NT2/D1 (cell line): ENCODE measurements at regions not wholly inside any gene's neighbourhood (a gene's known extent, or its start where the extent isn't known, plus 50 kb on each side); places are given as distances from the start of the nearest gene placed in this dataset.

Experiments used
- SUZ12 ChIP-seq: IDR thresholded peaks from 2 replicates; pipeline ENCODE4 v1.6.1; 2011; ENCODE audit not compliant: insufficient read length, insufficient read depth; ENCODE audit errors: extremely low read depth
- ZNF274 ChIP-seq: IDR thresholded peaks from 2 replicates; pipeline ENCODE4 v1.6.1; 2011; ENCODE audit warnings: mild to moderate bottlenecking, low read depth, low read length

DNA sequence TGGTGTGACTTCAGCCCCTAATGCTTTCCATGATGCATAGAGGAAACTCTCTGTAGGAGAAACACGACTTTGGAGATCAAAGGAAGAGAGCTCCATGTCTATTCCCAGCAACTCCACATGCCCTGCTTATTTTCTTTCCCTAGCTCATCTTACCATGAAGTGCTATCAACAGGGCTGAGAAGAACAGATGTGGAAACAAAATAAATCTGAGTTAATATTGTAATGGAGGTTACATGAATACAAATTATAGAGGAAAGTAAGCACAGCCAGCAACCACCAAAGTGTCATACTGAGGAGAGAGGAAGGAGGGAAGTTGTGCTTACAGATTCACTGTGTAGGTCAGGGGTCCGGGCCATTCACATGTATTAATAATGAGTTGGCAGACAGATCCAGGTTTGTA lies 157.5 kb downstream of the RFPL4B start:
- TF ChIP-seq SUZ12 (no peak), ZNF274 (no peak)
